SK-N-SH (cell line): ENCODE measurements at regions not wholly inside any gene's neighbourhood (a gene's known extent, or its start where the extent isn't known, plus 50 kb on each side); places are given as distances from the start of the nearest gene placed in this dataset.
A peak's percentile ranks its signal among the peaks of the same experiment; 100 is the strongest.

Experiments
- CTCF ChIA-PET: fragments of 300-600, 350-600 bp; formaldehyde crosslinking; extraction: SDS; loops from one replicate; lab custom pipeline; 2021; lab: Yijun Ruan, JAX
- POLR2A ChIA-PET: fragments of 350-600 bp; sonication (Branson Sonifier 250); formaldehyde crosslinking; extraction: SDS; loops from one replicate; lab custom pipeline; 2020; ENCODE audit warnings: antibody characterized with exemption, inconsistent platforms; lab: Yijun Ruan, JAX
- DNase-seq: peaks from one replicate; pipeline ENCODE4 v3.0.0; 2012
- H2AFZ ChIP-seq: fragments of 200-600 bp; sonication (generic); 2 replicates; pipeline ENCODE4 v1.8.1; 2016; ENCODE audit warnings: antibody characterized with exemption, mild to moderate bottlenecking, low read depth
- H3F3A ChIP-seq: fragments of 200-600 bp; sonication (generic); replicated peaks from 2 replicates; pipeline ENCODE3; 2016; ENCODE audit warnings: antibody characterized with exemption, mild to moderate bottlenecking; ENCODE audit not compliant: insufficient read depth
- H3K27ac ChIP-seq, 2 experiments: fragments of 200-500 bp in 1 of 2; fragments of 200-600 bp in 1 of 2; sonication (Bioruptor generic) in 1 of 2; sonication (generic), shearing (Covaris generic) in 1 of 2; 2 replicates each; pipeline versions ENCODE4 v1.5.1 to v1.6.1; 2014 to 2016; ENCODE audit warnings: low read depth in 2 of 2, inconsistent platforms in 1 of 2, low read length in 1 of 2, mild to moderate bottlenecking in 1 of 2, mixed read lengths in 1 of 2
- H3K27me3 ChIP-seq: fragments of 200-600 bp; sonication (generic), shearing (Covaris generic); 2 replicates; pipeline ENCODE4 v1.6.1; 2016; ENCODE audit warnings: mixed run types; ENCODE audit not compliant: insufficient read depth
- H3K36me3 ChIP-seq, 2 experiments: fragments of 200-500 bp in 1 of 2; fragments of 200-600 bp in 1 of 2; sonication (Bioruptor generic) in 1 of 2; sonication (generic) in 1 of 2; replicated peaks in 1 of 2; 2 replicates each; pipeline versions ENCODE3 to v1.5.1; 2014 to 2016; ENCODE audit warnings: low read length in 1 of 2, mild to moderate bottlenecking in 1 of 2; ENCODE audit not compliant: insufficient read depth in 2 of 2, control insufficient read depth in 1 of 2
- H3K4me1 ChIP-seq, 2 experiments: fragments of 200-500 bp in 1 of 2; fragments of 200-600 bp in 1 of 2; sonication (Bioruptor generic) in 1 of 2; sonication (generic), shearing (Covaris generic) in 1 of 2; 2 replicates each; pipeline versions ENCODE4 v1.5.1 to v1.6.1; 2014 to 2016; ENCODE audit warnings: low read depth in 1 of 2, low read length in 1 of 2, mixed run types in 1 of 2; ENCODE audit not compliant: insufficient read depth in 2 of 2, control insufficient read depth in 1 of 2
- H3K4me2 ChIP-seq: fragments of 200-600 bp; sonication (generic), shearing (Covaris generic); 2 replicates; pipeline ENCODE4 v1.6.1; 2017; ENCODE audit warnings: mixed run types
- H3K4me3 ChIP-seq, 2 experiments: fragments of 200-500 bp in 1 of 2; fragments of 200-600 bp in 1 of 2; sonication (Bioruptor generic) in 1 of 2; sonication (generic), shearing (Covaris generic) in 1 of 2; 2 replicates each; pipeline versions ENCODE4 v1.5.1 to v1.8.1; 2014 to 2016; ENCODE audit warnings: low read depth in 2 of 2, inconsistent platforms in 1 of 2, low read length in 1 of 2, mild to moderate bottlenecking in 1 of 2, mixed read lengths in 1 of 2, moderate library complexity in 1 of 2
- H3K79me2 ChIP-seq: fragments of 200-600 bp; sonication (generic); 2 replicates; pipeline ENCODE4 v1.8.1; 2017; ENCODE audit warnings: mild to moderate bottlenecking; ENCODE audit not compliant: insufficient read depth
- H3K9ac ChIP-seq: fragments of 200-600 bp; sonication (generic); 2 replicates; pipeline ENCODE4 v1.6.1; 2017; ENCODE audit warnings: mixed run types
- H3K9me2 ChIP-seq: fragments of 200-600 bp; sonication (generic); 2 replicates; pipeline ENCODE4 v1.6.1; 2017; ENCODE audit warnings: mixed run types
- H3K9me3 ChIP-seq: fragments of 200-600 bp; sonication (generic); 2 replicates; pipeline ENCODE4 v1.6.1; 2017; ENCODE audit warnings: mixed run types, mild to moderate bottlenecking, moderate library complexity
- H4K20me1 ChIP-seq: fragments of 200-600 bp; sonication (generic); 2 replicates; pipeline ENCODE4 v1.6.1; 2017; ENCODE audit warnings: mild to moderate bottlenecking, mixed run types; ENCODE audit not compliant: insufficient read depth
- EP300 ChIP-seq, 2 experiments: IDR thresholded peaks; 2 replicates each; pipeline versions ENCODE4 v1.4.0 to v1.6.1; 2012; ENCODE audit warnings: borderline replicate concordance in 1 of 2, low read depth in 1 of 2, low read length in 1 of 2
- GABPA ChIP-seq: IDR thresholded peaks from 2 replicates; pipeline ENCODE4 v1.4.0; 2012; ENCODE audit warnings: low read depth, mild to moderate bottlenecking
- JUND ChIP-seq: IDR thresholded peaks from 2 replicates; pipeline ENCODE4 v1.4.0; 2012
- MEF2A ChIP-seq: IDR thresholded peaks from 2 replicates; pipeline ENCODE4 v1.4.0; 2012; ENCODE audit warnings: low read depth, borderline replicate concordance
- NFIC ChIP-seq: IDR thresholded peaks from 2 replicates; pipeline ENCODE4 v1.4.0; 2012; ENCODE audit warnings: borderline replicate concordance
- NRF1 ChIP-seq: IDR thresholded peaks from 2 replicates; pipeline ENCODE4 v1.6.1; 2012; ENCODE audit warnings: low read depth, mild to moderate bottlenecking, low read length
- POLR2AphosphoS5 ChIP-seq: IDR thresholded peaks from 2 replicates; pipeline ENCODE4 v1.6.1; 2012; ENCODE audit warnings: low read depth, low read length
- RAD21 ChIP-seq: IDR thresholded peaks from 2 replicates; pipeline ENCODE4 v1.6.1; 2012; ENCODE audit warnings: mild to moderate bottlenecking, low read length
- REST ChIP-seq: IDR thresholded peaks from 2 replicates; pipeline ENCODE4 v1.6.1; 2012; ENCODE audit warnings: mild to moderate bottlenecking, low read depth, low read length, moderate library complexity
- RFX5 ChIP-seq: IDR thresholded peaks from 2 replicates; pipeline ENCODE4 v1.6.1; 2012; ENCODE audit warnings: mild to moderate bottlenecking, improper control_type of control experiment, low read length
- SIN3A ChIP-seq: IDR thresholded peaks from 2 replicates; pipeline ENCODE4 v1.6.1; 2012; ENCODE audit warnings: low read depth, mild to moderate bottlenecking, low read length, moderate library complexity, borderline replicate concordance
- TCF12 ChIP-seq: IDR thresholded peaks from 2 replicates; pipeline ENCODE4 v1.4.0; 2012
- USF1 ChIP-seq: IDR thresholded peaks from 2 replicates; pipeline ENCODE4 v1.4.0; 2012; ENCODE audit warnings: low read depth, borderline replicate concordance
- WGBS: methylation state at CpG from one replicate; pipeline ENCODE4 v1.1.6; 2017; ENCODE audit warnings: low lambda C conversion rate; 5-methylcytosine and 5-hydroxymethylcytosine counted together
- TF ChIP-seq, protein P1 (sequence below): fragments of 200-600 bp; sonication (generic); IDR thresholded peaks from 2 replicates; pipeline ENCODE4 v1.6.1; 2017; ENCODE audit warnings: antibody characterized with exemption, mild to moderate bottlenecking, moderate library complexity

DNA sequence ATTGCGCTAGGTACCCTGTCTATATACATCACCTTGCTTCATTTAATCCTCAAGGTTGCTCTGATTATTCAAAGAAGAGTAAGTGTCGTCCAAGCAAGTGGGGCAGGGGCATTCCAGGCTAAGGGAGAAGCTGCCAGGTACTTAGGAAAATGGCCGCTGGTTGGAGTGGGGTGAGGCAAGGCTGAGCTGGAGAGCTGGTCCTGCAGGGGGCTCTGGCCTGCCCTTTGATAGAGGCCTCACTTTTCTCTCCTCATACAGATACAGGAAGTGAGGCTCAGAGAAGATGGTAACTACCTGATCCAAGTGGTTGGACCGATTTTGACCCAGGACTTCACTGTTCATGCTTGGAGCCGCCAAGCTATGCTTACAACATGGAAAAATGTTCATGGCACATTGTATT is 86.9 kb upstream of the ZBTB40 start:
- H3K4me1 ChIP-seq: peaks cover 0 to 28% of the 10 kb centered on the region in 2 experiments; a peak in 1 of 4 replicates
- no peaks in the 10 kb centered on the region for H3K9me3 ChIP-seq
- ChIA-PET CTCF (interaction anchor here (1.3 to 1.9 kb wide), 2 partner anchors 12 to 52 kb away, joined by 3 to 7 read pairs; no protein-coding TSS in a partner anchor), POLR2A (interaction anchor here (1.6 kb wide), 1 partner anchor 14 kb away, joined by 5 read pairs; no protein-coding TSS in a partner anchor)
- no peak overlapping the region for H3K4me2 ChIP-seq
- 51% methylated on average over 4 of the region's 5 CpGs for WGBS
- H3K27me3 ChIP-seq: peaks cover 31% of the 10 kb centered on the region
- no peak overlapping the region for H3K9ac ChIP-seq
- no peak for DNase-seq
- H3F3A ChIP-seq: no peaks in the 10 kb centered on the region
- TF ChIP-seq USF1 (no peak), NFIC (no peak), REST (no peak), RAD21 (no peak)
- TF ChIP-seq, all 33 proteins: peak for 0
- Histone ChIP-seq H3K27ac (peak overlapping the region in 1 of 2 experiments; percentile 97; a peak in 2 of 4 replicates), H3K9me2 (no peaks in the 10 kb centered on the region), H2AFZ (no peak overlapping the region), H3K4me3 (no peak overlapping the region), H4K20me1 (no peaks in the 10 kb centered on the region), H3K79me2 (no peaks in the 10 kb centered on the region), H3K36me3 (no peaks in the 10 kb centered on the region)

- H3K4me1 ChIP-seq: peaks cover 0 to 28% of the 10 kb centered on the region in 2 experiments; a peak in 1 of 4 replicates
- no peak overlapping the region for H3K9ac ChIP-seq
- no peak overlapping the region for H2AFZ ChIP-seq
- H3K9me3 ChIP-seq: no peaks in the 10 kb centered on the region
- DNase-seq: no peak
- H3K9me2 ChIP-seq: no peaks in the 10 kb centered on the region
- H3K4me2 ChIP-seq: no peak overlapping the region
- H3K36me3 ChIP-seq: no peaks in the 10 kb centered on the region
- no peaks in the 10 kb centered on the region for H3F3A ChIP-seq
- CTCF ChIA-PET: interaction anchor here (1.3 to 1.9 kb wide), 2 partner anchors 12 to 51 kb away, joined by 3 to 7 read pairs; no protein-coding TSS in a partner anchor
- H3K27me3 ChIP-seq: peaks cover 30% of the 10 kb centered on the region
- no peaks in the 10 kb centered on the region for H4K20me1 ChIP-seq
- TF ChIP-seq JUND (no peak), GABPA (no peak), EP300 (IDR thresholded peaks at IDR 0.05; ENCODE audit: borderline replicate concordance in 1 of 2, low read depth in 1 of 2, low read length in 1 of 2) (no peak), RAD21 (no peak), NRF1 (no peak), RFX5 (no peak), SIN3A (no peak), POLR2AphosphoS5 (no peak), MEF2A (no peak), USF1 (no peak), TCF12 (no peak)
- TF ChIP-seq, protein P1, sequence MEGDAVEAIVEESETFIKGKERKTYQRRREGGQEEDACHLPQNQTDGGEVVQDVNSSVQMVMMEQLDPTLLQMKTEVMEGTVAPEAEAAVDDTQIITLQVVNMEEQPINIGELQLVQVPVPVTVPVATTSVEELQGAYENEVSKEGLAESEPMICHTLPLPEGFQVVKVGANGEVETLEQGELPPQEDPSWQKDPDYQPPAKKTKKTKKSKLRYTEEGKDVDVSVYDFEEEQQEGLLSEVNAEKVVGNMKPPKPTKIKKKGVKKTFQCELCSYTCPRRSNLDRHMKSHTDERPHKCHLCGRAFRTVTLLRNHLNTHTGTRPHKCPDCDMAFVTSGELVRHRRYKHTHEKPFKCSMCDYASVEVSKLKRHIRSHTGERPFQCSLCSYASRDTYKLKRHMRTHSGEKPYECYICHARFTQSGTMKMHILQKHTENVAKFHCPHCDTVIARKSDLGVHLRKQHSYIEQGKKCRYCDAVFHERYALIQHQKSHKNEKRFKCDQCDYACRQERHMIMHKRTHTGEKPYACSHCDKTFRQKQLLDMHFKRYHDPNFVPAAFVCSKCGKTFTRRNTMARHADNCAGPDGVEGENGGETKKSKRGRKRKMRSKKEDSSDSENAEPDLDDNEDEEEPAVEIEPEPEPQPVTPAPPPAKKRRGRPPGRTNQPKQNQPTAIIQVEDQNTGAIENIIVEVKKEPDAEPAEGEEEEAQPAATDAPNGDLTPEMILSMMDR: no peak
- TF ChIP-seq, all 33 proteins: peak for 0
- H3K27ac ChIP-seq: no peak overlapping the region
- POLR2A ChIA-PET: no interaction called here
- 60% methylated on average over 17 of the region's 19 CpGs for WGBS
- H3K4me3 ChIP-seq: no peak overlapping the region
- H3K79me2 ChIP-seq: no peaks in the 10 kb centered on the region
These were observed 86.0 kb upstream of the ZBTB40 start for GRCh38 chr1:22365331-22366295.
